Gastrocnemius medialis (tissue), 4 donors: ENCODE measurements at regions not wholly inside any gene's neighbourhood (a gene's known extent, or its start where the extent isn't known, plus 50 kb on each side); places are given as distances from the start of the nearest gene placed in this dataset.

Experiments
- ATAC-seq, 2 donors: fragments of 150-250 bp; one replicate each; pipeline ENCODE4 v1.9.1; 2016
- DNase-seq, 2 donors: peaks; one replicate each; pipeline ENCODE4 v3.0.0-alpha.2; 2019
- H3K27ac ChIP-seq, 4 donors: fragments of 200-600 bp; sonication (generic); 1 replicate in 1 of 4; 2 replicates in 3 of 4; pipeline ENCODE4 v1.5.1; 2016 to 2018; ENCODE audit warnings: mild to moderate bottlenecking in 2 of 4, moderate library complexity in 1 of 4
- H3K27me3 ChIP-seq, 3 donors: fragments of 200-600 bp; sonication (generic) in 2 of 3; 1 replicate in 1 of 3; 2 replicates in 2 of 3; pipeline versions ENCODE4 v1.5.1 to v1.6.0; 2016 to 2019; ENCODE audit warnings: mild to moderate bottlenecking in 1 of 3, moderate library complexity in 1 of 3
- H3K36me3 ChIP-seq, 2 donors: fragments of 200-600 bp; sonication (generic) in 1 of 2; one replicate each; pipeline ENCODE4 v1.5.1; 2017 to 2018
- H3K4me1 ChIP-seq, 2 donors: fragments of 200-600 bp; sonication (generic) in 1 of 2; one replicate each; pipeline ENCODE4 v1.5.1; 2016 to 2017; ENCODE audit warnings: mild to moderate bottlenecking in 2 of 2
- H3K4me3 ChIP-seq, 4 donors: fragments of 200-600 bp; sonication (generic) in 3 of 4; 1 replicate in 1 of 4; 2 replicates in 3 of 4; pipeline ENCODE4 v1.5.1; 2016 to 2019; ENCODE audit warnings: mild to moderate bottlenecking in 2 of 4
- H3K9me3 ChIP-seq, 3 donors: fragments of 200-600 bp; sonication (generic) in 2 of 3; 1 replicate in 1 of 3; 2 replicates in 2 of 3; pipeline ENCODE4 v1.5.1; 2016 to 2019
- CTCF ChIP-seq, 5 experiments: fragments of 450-650 bp in 3 of 5; fragments of 200-600 bp in 2 of 5; sonication (generic) in 2 of 5; IDR thresholded peaks in 4 of 5; conservative IDR thresholded peaks in 1 of 5; 1 replicate in 4 of 5; 2 replicates in 1 of 5; pipeline ENCODE4 v1.5.1; 2016 to 2019; ENCODE audit warnings: antibody characterized with exemption in 5 of 5, mild to moderate bottlenecking in 3 of 5, moderate library complexity in 3 of 5
- POLR2A ChIP-seq, 2 donors: fragments of 450-650 bp; IDR thresholded peaks; one replicate each; pipeline ENCODE4 v1.6.1; 2017; ENCODE audit warnings: antibody characterized with exemption in 2 of 2, mild to moderate bottlenecking in 2 of 2, moderate library complexity in 2 of 2
- in situ Hi-C, 4 donors: fragments of 200-750 bp; cut with MboI; loops; one replicate each; pipeline versions ENCODE4 v1.15.0 to v1.8.0; 2017; ENCODE audit warnings: low sequenced_read_pairs in 4 of 4
- intact Hi-C: fragments of 100-400 bp; cut with DNase I; formaldehyde crosslinking; loops from one replicate; pipeline ENCODE4 v1.15.1; 2023; ENCODE audit warnings: low total_unique reads

- no peak overlapping the region for H3K4me3 ChIP-seq
- DNase-seq = no peak
- no peaks in the 10 kb centered on the region for H3K36me3 ChIP-seq
- no peak for TF ChIP-seq POLR2A (IDR thresholded peaks at IDR 0.05)
- no peak for TF ChIP-seq CTCF (IDR thresholded peaks at IDR 0.05 in 4 of 5, conservative IDR thresholded peaks at IDR 0.05 in 1 of 5)
- no peak overlapping the region for H3K27ac ChIP-seq
- in situ Hi-C loops = no loop called here
- intact Hi-C loops = no loop called here
- peaks cover 0 to 6% (median 0%) of the 10 kb centered on the region in 3 donors for H3K27me3 ChIP-seq
- no peaks in the 10 kb centered on the region for H3K9me3 ChIP-seq
- ATAC-seq = no peak
- H3K4me1 ChIP-seq = no peaks in the 10 kb centered on the region
Measured at GRCh38 chr2:239570971-239571520, 170.2 kb upstream of the HDAC4 start.

GRCh38 chr2:239570216-239570925 lies 169.6 kb upstream of the HDAC4 start:
- H3K4me1 ChIP-seq = no peaks in the 10 kb centered on the region
- no peak for DNase-seq
- no peaks in the 10 kb centered on the region for H3K36me3 ChIP-seq
- H3K9me3 ChIP-seq = no peaks in the 10 kb centered on the region
- no peak for ATAC-seq
- intact Hi-C loops (no loop called here), in situ Hi-C loops (no loop called here)
- H3K4me3 ChIP-seq = no peak overlapping the region
- H3K27ac ChIP-seq = no peak overlapping the region
- H3K27me3 ChIP-seq = no peaks in the 10 kb centered on the region
- TF ChIP-seq POLR2A (IDR thresholded peaks at IDR 0.05) (no peak), CTCF (IDR thresholded peaks at IDR 0.05 in 4 of 5, conservative IDR thresholded peaks at IDR 0.05 in 1 of 5) (no peak)

DNA sequence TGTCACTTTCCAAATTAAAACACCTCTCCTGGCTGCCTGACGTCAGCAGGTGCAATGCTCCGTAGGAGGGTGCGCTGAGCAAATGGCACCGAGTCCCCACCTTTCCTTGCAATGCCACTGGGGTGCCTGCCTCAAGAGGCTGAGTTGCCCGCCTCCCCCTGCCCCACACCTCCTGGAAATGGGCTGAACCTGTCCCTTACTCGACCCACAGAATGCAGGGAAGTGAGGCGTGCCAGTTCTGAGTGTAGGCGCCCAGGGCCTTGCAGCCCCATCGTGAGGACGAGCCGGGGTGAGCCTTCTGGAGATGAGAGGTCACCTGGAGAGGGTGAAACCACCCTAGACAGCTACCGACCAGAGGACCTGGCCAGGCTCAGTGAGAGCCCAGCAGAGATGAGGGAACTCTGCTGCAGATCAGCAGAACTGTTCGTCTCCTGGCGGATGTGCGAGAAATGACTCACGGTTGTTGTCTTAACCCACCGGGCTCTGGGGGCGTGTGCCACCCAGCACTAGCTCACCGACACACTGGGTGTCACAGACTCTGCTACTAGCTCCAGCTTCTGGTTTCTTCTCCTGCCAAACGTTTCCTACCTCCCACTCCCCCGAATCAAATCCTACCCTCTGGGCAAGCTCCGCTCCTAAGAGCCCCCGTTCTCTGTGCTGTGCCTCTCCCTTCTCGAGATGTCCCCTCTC lies 168.7 kb upstream of the HDAC4 start:
- Histone ChIP-seq H3K9me3 (no peaks in the 10 kb centered on the region), H3K27me3 (no peaks in the 10 kb centered on the region), H3K4me1 (no peaks in the 10 kb centered on the region), H3K27ac (no peak overlapping the region), H3K36me3 (no peaks in the 10 kb centered on the region), H3K4me3 (no peak overlapping the region)
- TF ChIP-seq CTCF (IDR thresholded peaks at IDR 0.05 in 4 of 5, conservative IDR thresholded peaks at IDR 0.05 in 1 of 5) = no peak
- TF ChIP-seq POLR2A (IDR thresholded peaks at IDR 0.05) = no peak
- intact Hi-C loops (no loop called here), in situ Hi-C loops (no loop called here)
- ATAC-seq (no peak), DNase-seq (no peak)

DNA sequence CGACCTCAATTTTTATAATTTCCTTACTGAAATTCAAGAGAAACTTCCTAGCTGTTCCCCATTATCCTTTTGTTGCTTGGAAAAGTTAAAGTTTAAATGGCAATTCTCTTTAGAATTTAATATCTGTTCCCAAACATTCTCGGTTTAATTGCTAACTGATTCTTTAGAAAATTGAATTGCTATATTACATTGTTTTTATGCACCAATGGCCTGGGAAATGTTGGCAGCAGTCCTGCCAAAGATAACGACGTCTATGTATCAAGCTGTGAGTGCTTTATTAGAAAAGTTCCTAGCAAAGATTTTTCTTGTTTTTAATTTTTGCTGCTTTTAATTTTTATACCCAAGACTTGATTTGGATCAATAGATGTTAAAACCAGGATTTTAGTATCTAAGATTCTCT lies 167.8 kb upstream of the HDAC4 start:
- in situ Hi-C loops = no loop called here
- H3K4me1 ChIP-seq = no peaks in the 10 kb centered on the region
- H3K4me3 ChIP-seq = no peak overlapping the region
- DNase-seq = no peak
- no peaks in the 10 kb centered on the region for H3K27me3 ChIP-seq
- H3K27ac ChIP-seq = no peak overlapping the region
- ATAC-seq = no peak
- no peaks in the 10 kb centered on the region for H3K9me3 ChIP-seq
- no peaks in the 10 kb centered on the region for H3K36me3 ChIP-seq
- TF ChIP-seq CTCF (IDR thresholded peaks at IDR 0.05 in 4 of 5, conservative IDR thresholded peaks at IDR 0.05 in 1 of 5) (no peak), POLR2A (IDR thresholded peaks at IDR 0.05) (no peak)
- intact Hi-C loops = no loop called here
